ENCODE measurements at regions not wholly inside any gene's neighbourhood (a gene's known extent, or its start where the extent isn't known, plus 50 kb on each side); places are given as distances from the start of the nearest gene placed in this dataset.

- TF ChIP-seq POLR2A (IDR thresholded peaks at IDR 0.05) (no peak), POLR2AphosphoS5 (IDR thresholded peaks at IDR 0.05) (no peak), CTCF (IDR thresholded peaks at IDR 0.05 in 8 of 11, conservative IDR thresholded peaks at IDR 0.05 in 3 of 11) (no peak)
Observed at GRCh38 chr7:155922067-155922816, 110.0 kb upstream of the SHH start.
